ENCODE measurements at regions not wholly inside any gene's neighbourhood (a gene's known extent, or its start where the extent isn't known, plus 50 kb on each side); places are given as distances from the start of the nearest gene placed in this dataset.

DNA sequence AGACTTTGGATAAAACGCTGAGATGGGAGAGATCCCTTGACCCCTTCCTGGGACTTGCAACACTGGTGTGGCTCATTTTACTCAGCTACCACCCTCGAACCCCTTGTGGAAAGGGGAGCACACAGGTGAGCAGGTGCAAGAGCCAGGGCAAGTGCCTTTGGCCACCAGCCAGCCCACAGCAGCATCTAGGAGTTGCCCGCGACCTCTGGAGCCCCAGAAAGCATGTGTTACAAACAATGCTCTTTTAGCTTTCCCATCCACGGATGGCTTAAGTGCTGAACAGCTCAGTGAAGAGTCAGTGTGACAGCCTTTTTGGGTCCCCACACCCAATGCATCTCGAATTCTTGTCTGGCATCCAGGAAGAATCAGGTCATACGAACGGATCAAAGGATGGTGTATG is 197.8 kb downstream of the MEMO1 start:
- TF ChIP-seq, protein P1, sequence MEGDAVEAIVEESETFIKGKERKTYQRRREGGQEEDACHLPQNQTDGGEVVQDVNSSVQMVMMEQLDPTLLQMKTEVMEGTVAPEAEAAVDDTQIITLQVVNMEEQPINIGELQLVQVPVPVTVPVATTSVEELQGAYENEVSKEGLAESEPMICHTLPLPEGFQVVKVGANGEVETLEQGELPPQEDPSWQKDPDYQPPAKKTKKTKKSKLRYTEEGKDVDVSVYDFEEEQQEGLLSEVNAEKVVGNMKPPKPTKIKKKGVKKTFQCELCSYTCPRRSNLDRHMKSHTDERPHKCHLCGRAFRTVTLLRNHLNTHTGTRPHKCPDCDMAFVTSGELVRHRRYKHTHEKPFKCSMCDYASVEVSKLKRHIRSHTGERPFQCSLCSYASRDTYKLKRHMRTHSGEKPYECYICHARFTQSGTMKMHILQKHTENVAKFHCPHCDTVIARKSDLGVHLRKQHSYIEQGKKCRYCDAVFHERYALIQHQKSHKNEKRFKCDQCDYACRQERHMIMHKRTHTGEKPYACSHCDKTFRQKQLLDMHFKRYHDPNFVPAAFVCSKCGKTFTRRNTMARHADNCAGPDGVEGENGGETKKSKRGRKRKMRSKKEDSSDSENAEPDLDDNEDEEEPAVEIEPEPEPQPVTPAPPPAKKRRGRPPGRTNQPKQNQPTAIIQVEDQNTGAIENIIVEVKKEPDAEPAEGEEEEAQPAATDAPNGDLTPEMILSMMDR (IDR thresholded peaks at IDR 0.05 in 4 of 5, conservative IDR thresholded peaks at IDR 0.05 in 1 of 5) = no peak
- TF ChIP-seq POLR2A (IDR thresholded peaks at IDR 0.05) = no peak
- no peak overlapping the region for H3K4me3 ChIP-seq
- no peaks in the 10 kb centered on the region for H3K27me3 ChIP-seq
- peak overlapping the region; percentile 90 to 96 (median 91) for H3K27ac ChIP-seq
- H3K4me1 ChIP-seq = peaks cover 36 to 41% of the 10 kb centered on the region in 2 donors
- ATAC-seq (no peak), DNase-seq (no peak)
- in situ Hi-C loops (cut with MboI; ENCODE audit: low sequenced_read_pairs in 4 of 4) = no loop called here
- intact Hi-C loops (cut with DNase I; ENCODE audit: low total_unique reads) = loop anchor here (5.0 to 10.0 kb wide), 2 partner anchors 48 to 174 kb away; no protein-coding TSS in a partner anchor
- no peaks in the 10 kb centered on the region for H3K9me3 ChIP-seq
- no peaks in the 10 kb centered on the region for H3K36me3 ChIP-seq

DNA sequence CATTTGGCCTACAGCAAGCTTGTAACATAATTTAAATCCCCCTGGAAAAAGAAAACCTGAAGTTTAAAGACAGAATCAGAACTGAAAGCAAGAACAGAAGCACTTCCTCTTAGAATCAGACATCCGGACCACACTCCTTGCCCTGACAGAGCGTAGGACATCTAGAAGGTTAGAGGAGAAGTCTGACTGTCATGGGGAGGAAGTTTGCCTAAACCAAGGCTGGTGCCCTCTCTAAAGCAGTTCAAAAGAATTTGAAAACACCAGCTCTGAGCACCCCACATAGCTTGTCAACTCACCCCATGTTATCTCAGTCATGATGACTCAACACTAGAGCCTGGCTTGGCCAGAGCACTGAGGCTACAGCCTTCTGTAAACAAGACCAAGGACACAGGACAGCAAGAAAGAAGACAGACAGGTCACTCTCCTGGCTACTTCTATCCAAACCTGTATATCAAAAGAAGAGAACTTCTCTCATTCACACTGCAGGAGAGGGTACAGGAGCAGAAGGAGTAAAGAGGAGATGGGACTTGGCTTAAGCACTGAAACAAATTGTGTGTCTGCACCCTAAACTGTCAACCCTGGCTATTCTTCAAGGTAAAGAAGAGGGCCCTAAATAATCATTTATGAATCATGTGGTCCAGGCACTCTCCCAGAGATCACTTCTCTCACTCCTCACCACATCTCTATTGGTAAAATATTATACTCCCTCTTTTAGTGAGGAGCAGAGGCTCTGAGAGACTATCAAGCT is 198.6 kb downstream of the MEMO1 start:
- H3K27me3 ChIP-seq = no peaks in the 10 kb centered on the region
- intact Hi-C loops (cut with DNase I; ENCODE audit: low total_unique reads) = loop anchor here (5.0 to 10.0 kb wide), 2 partner anchors 47 to 175 kb away; no protein-coding TSS in a partner anchor
- TF ChIP-seq, protein P1 (IDR thresholded peaks at IDR 0.05 in 4 of 5, conservative IDR thresholded peaks at IDR 0.05 in 1 of 5) = no peak
- TF ChIP-seq POLR2A (IDR thresholded peaks at IDR 0.05) = peak in 1 of 2 donors; percentile 43
- H3K9me3 ChIP-seq = no peaks in the 10 kb centered on the region
- H3K4me3 ChIP-seq = peak overlapping the region in 1 of 4 donors; percentile 16
- DNase-seq (peak; percentile 56 to 69), ATAC-seq (peak; percentile 72 to 83)
- H3K4me1 ChIP-seq = peaks cover 36 to 41% of the 10 kb centered on the region in 2 donors
- peak overlapping the region; percentile 90 to 96 (median 91) for H3K27ac ChIP-seq
- H3K36me3 ChIP-seq = no peaks in the 10 kb centered on the region
- in situ Hi-C loops (cut with MboI; ENCODE audit: low sequenced_read_pairs in 4 of 4) = no loop called here

DNA sequence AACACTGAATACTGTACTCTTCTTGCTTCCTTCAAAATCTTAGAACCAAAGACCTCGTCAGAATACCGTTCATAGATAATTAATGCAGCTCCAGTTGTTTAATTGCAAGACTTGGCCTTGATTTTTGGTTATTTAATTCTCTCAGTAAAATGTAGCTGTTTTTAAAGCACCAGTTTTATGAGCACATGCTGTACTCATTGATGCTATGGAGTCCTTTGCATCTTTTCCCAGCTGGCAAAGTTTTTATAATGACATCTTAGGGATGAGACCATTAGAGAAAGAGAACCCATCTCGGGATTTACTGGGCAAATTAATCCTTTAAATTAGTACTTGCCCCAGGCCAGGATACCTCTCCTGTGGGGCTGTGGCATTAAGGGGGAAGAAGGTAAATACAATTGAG is 199.3 kb downstream of the MEMO1 start:
- H3K4me3 ChIP-seq = no peak overlapping the region
- no peak for TF ChIP-seq POLR2A (IDR thresholded peaks at IDR 0.05)
- TF ChIP-seq, protein P1 (IDR thresholded peaks at IDR 0.05 in 4 of 5, conservative IDR thresholded peaks at IDR 0.05 in 1 of 5) = no peak
- ATAC-seq = no peak
- no peak for DNase-seq
- no peaks in the 10 kb centered on the region for H3K27me3 ChIP-seq
- H3K4me1 ChIP-seq = peaks cover 36 to 41% of the 10 kb centered on the region in 2 donors
- in situ Hi-C loops (cut with MboI; ENCODE audit: low sequenced_read_pairs in 4 of 4) = no loop called here
- intact Hi-C loops (cut with DNase I; ENCODE audit: low total_unique reads) = loop anchor here (5.0 to 10.0 kb wide), 2 partner anchors 47 to 176 kb away; no protein-coding TSS in a partner anchor
- H3K9me3 ChIP-seq = no peaks in the 10 kb centered on the region
- H3K36me3 ChIP-seq = no peaks in the 10 kb centered on the region
- H3K27ac ChIP-seq = peak overlapping the region; percentile 90 to 96 (median 91)

DNA sequence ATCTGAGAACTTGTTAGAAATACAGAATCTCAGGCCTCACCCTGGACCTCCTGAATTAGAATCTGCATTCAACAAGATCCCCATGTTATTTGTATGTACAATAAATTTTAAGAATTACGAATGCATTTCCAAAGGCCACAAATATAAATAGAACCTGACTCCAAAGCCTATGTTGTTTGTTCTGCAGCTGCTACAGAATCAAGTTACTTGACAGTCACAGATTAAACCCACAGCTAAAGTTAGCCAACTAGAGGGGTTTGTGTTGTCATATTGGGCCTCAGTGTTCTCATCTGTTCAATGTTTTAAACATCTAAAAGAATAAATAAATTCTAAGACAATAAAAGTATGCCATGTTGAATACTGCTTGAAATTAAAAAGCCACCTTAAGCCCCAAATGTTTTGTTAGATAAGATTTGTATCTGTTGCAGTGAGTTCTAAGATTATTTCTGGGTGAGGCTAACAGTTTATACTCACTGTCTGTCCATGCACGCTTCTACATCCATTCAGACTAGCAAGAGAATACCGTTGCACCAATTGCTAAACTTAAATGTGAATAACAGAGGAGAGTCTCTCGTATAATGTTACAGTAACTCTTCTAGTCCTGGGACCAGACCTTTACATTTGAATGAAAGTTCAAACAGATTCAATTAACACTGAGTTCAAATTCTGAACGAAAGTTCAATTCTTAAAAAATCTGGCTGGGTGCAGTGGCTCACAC is 200.4 kb downstream of the MEMO1 start:
- Histone ChIP-seq H3K36me3 (no peaks in the 10 kb centered on the region), H3K9me3 (no peaks in the 10 kb centered on the region), H3K4me3 (peak overlapping the region in 1 of 4 donors; percentile 28), H3K27me3 (no peaks in the 10 kb centered on the region), H3K27ac (peak overlapping the region; percentile 90 to 96 (median 91)), H3K4me1 (peaks cover 36 to 41% of the 10 kb centered on the region in 2 donors)
- intact Hi-C loops (cut with DNase I; ENCODE audit: low total_unique reads) = loop anchor here (5.0 to 10.0 kb wide), 2 partner anchors 46 to 177 kb away; no protein-coding TSS in a partner anchor
- in situ Hi-C loops (cut with MboI; ENCODE audit: low sequenced_read_pairs in 4 of 4) = no loop called here
- TF ChIP-seq, protein P1 (IDR thresholded peaks at IDR 0.05 in 4 of 5, conservative IDR thresholded peaks at IDR 0.05 in 1 of 5) = no peak
- peak in 1 of 2 donors; percentile 27 for TF ChIP-seq POLR2A (IDR thresholded peaks at IDR 0.05)
- peak; percentile 30 to 31 for DNase-seq
- peak; percentile 95 to 97 for ATAC-seq
